GM12874 (cell line): ENCODE measurements at regions not wholly inside any gene's neighbourhood (a gene's known extent, or its start where the extent isn't known, plus 50 kb on each side); places are given as distances from the start of the nearest gene placed in this dataset.

ENCODE experiments used
- TF ChIP-seq, protein P1 (sequence below): IDR thresholded peaks from 2 replicates; pipeline ENCODE4 v1.5.1; 2011; ENCODE audit warnings: low read depth, mild to moderate bottlenecking, control low read depth, low read length, moderate library complexity; ENCODE audit not compliant: insufficient read depth

DNA sequence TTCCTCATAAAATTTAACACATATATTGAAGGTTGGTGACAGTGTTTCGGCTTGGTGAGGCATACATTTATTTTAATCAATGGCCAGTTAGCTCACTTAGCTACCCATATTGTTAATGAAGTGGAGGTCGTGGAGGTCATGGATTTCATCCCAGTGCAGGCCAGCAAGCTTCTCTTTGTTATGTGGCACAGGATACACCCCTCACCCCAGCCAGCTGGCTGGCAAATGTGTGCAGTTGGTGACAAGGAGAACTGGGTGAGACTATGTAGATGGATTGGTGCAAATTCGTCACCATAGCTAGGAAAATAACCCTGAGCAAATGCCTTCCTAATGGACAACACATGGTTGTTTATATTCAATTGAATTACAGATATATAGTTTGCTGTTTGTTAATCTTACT lies 50.5 kb upstream of the FOXP2 start:
- TF ChIP-seq, protein P1, sequence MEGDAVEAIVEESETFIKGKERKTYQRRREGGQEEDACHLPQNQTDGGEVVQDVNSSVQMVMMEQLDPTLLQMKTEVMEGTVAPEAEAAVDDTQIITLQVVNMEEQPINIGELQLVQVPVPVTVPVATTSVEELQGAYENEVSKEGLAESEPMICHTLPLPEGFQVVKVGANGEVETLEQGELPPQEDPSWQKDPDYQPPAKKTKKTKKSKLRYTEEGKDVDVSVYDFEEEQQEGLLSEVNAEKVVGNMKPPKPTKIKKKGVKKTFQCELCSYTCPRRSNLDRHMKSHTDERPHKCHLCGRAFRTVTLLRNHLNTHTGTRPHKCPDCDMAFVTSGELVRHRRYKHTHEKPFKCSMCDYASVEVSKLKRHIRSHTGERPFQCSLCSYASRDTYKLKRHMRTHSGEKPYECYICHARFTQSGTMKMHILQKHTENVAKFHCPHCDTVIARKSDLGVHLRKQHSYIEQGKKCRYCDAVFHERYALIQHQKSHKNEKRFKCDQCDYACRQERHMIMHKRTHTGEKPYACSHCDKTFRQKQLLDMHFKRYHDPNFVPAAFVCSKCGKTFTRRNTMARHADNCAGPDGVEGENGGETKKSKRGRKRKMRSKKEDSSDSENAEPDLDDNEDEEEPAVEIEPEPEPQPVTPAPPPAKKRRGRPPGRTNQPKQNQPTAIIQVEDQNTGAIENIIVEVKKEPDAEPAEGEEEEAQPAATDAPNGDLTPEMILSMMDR = no peak

DNA sequence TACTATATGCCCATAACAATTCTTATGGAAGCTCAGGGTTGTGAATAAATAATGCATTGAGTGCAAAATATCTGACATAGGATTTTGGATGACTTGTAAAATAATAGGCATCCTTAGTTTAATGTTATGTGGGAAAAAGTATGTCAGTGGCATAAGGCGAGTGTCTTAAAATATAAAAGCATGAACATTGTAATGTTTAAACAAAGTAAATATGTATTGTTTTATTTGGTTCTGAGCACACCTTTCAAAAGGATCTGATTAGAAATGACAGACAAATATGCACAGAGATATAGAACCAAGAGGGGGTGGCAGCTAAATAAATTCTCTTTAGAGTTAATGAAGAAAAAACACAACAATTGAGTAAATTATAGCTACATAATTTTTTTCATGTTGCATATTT lies 51.3 kb upstream of the FOXP2 start:
- TF ChIP-seq, protein P1 = no peak

DNA sequence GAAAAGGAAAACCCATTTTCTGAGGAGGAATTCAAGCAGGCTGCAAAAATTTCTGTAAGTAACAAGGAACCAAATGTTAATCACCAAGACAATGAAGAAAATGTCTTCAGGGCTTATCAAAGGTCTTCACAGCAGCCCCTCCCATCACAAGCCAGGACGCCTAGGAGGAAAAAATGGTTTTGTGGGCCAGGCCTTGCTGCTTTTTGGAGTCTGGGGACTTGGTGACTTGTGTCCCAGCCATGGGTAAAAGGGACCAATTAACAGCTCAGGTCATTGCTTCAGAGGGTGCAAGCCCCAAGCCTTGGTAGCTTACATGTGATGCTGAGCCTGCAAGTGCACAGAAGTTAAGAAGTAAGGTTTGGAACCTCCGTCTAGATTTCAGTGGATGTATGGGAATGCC lies 55.7 kb upstream of the FOXP2 start:
- TF ChIP-seq, protein P1 = no peak

DNA sequence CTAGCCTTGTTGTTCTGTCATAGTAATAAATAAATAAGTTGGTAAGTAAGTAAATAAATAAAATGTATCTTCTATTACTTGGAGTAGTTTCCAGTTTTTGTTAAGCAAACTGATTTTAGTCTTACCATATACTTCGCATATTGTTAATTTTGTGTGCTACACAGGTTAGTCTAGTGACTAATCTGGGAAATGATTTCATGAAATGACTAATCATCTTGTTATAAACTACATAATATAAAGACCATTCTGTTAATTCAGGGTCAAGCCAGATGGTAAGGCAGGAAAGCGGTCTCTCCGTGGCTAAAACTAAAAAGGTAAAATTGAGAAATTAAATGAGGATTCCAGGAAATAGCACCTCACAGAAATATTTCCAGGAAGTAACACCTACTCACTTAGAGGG lies 58.5 kb upstream of the FOXP2 start:
- TF ChIP-seq, protein P1 = no peak

DNA sequence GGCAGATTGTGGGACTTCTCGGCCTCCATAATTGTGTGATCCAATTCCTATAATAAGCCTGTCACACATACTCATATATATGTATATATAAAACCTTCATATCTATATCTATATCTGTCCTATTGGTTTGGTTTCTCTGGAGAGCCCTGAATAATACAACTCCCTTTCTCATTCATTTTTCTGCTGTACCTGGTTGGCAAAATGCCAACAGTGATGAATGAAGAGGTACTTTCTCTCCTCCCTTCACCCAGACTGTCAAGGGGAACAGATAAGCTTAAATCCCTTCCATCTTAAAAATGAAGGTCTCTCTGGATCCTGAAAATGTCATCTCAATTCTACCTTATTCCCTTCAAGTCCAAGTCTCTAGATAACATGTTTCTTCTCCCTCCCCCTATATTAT lies 60.3 kb upstream of the FOXP2 start:
- TF ChIP-seq, protein P1 = no peak

DNA sequence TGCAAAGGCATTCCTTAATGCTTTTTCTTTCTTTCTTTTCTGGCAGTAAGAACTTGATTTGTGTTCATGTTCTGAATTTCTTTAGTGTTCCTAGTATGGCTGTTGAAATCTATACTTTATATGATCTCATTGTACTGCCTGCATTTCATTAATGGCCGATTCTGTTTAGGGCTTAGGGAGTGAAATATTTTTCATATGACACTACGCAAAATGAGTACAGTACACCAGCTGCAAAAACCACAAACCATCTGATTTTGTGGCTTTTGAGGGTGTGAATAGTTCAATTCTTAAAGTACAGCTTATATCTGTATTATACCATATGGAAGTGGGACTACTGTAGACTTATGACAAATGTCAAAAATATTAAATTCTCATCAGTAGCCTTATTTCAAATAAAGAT lies 69.1 kb upstream of the FOXP2 start:
- TF ChIP-seq, protein P1 = no peak

DNA sequence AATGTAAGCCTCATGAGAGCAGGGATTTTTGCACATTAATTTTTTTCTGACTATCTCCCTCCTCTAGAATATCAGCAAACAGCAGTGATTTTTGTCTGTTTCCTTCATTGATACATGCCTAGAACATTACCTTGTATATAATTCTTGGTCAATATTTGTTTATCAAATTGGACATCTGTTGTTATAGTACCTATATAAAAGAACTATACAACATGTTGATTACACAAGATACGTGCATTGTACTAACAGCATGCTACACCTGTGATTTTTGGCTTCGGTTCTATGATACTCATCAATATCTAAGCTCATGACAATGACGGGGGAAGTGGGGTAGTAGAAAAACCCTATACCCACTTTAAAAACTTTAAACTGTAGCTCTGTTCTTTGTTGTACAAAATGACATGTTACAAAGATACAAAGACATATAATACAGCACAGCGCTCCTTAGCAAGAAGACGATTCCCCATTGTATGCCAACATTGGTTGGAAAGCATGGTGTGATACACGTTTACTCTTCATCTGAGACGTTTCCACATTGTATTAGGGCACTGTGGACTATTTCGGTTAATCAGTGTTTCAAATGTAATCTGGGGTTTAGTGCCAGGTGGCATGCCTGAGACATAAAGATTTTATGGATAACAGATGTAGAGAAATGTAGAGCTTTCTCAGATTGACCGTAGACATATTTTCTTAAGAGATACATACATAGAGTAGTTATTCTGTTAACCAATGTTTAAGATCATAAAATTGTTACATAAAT lies 70.5 kb upstream of the FOXP2 start:
- TF ChIP-seq, protein P1 = no peak
